Neural crest cell (in vitro differentiated cells): ENCODE measurements at regions not wholly inside any gene's neighbourhood (a gene's known extent, or its start where the extent isn't known, plus 50 kb on each side); places are given as distances from the start of the nearest gene placed in this dataset.
"Not testable (repeated sequence)": the region's sequence is repeated elsewhere in the genome, so short reads cannot be mapped to it uniquely, and the experiment has no call there.

Experiments
- DNase-seq: peaks from one replicate; pipeline ENCODE4 v3.0.0; 2021; ENCODE audit warnings: low read depth, mixed read lengths, low spot score
- H3K27ac Mint-ChIP-seq: one replicate; pipeline ENCODE4 v1.8.0; 2021; ENCODE audit warnings: mild to moderate bottlenecking, mixed read lengths; ENCODE audit not compliant: unreplicated experiment
- H3K27me3 Mint-ChIP-seq: 2 replicates; pipeline ENCODE4 v1.8.0; 2021; ENCODE audit warnings: low read depth, mild to moderate bottlenecking, mixed read lengths
- H3K36me3 Mint-ChIP-seq: 2 replicates; pipeline ENCODE4 v1.8.0; 2021; ENCODE audit warnings: low read depth, mild to moderate bottlenecking, mixed read lengths
- H3K4me1 Mint-ChIP-seq: 2 replicates; pipeline ENCODE4 v1.8.0; 2021; ENCODE audit warnings: mixed read lengths
- H3K4me3 Mint-ChIP-seq: one replicate; pipeline ENCODE4 v1.8.0; 2021; ENCODE audit warnings: mild to moderate bottlenecking, mixed read lengths
- H3K9me3 Mint-ChIP-seq: 2 replicates; pipeline ENCODE4 v1.8.0; 2021; ENCODE audit warnings: mixed read lengths
- TF ChIP-seq, protein P1 (sequence below): fragments of 200-600 bp; sonication (generic); conservative IDR thresholded peaks from 2 replicates; pipeline ENCODE4 v1.5.0; 2021; ENCODE audit warnings: antibody characterized with exemption, mild to moderate bottlenecking

DNA sequence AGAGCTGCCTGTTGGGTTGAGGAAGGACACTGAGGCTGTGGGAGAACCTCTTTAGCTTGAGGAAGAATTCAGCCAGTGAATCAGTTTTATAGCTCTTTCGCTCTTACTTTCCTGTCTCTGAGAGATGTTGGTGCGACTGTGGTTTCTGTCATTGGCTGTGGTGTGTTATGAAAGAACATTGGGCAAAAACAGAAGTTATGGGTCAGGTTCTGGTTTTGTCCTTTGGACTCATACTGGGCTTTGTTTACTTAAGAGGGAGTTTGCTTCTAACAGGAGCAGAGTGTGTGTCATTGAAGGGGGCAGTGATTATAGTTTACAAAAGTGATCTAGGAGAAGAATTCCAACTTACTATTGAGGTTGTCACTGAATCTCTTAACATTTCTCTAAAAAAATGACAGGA, 97.0 kb downstream of the TLR5 start:
- TF ChIP-seq, protein P1, sequence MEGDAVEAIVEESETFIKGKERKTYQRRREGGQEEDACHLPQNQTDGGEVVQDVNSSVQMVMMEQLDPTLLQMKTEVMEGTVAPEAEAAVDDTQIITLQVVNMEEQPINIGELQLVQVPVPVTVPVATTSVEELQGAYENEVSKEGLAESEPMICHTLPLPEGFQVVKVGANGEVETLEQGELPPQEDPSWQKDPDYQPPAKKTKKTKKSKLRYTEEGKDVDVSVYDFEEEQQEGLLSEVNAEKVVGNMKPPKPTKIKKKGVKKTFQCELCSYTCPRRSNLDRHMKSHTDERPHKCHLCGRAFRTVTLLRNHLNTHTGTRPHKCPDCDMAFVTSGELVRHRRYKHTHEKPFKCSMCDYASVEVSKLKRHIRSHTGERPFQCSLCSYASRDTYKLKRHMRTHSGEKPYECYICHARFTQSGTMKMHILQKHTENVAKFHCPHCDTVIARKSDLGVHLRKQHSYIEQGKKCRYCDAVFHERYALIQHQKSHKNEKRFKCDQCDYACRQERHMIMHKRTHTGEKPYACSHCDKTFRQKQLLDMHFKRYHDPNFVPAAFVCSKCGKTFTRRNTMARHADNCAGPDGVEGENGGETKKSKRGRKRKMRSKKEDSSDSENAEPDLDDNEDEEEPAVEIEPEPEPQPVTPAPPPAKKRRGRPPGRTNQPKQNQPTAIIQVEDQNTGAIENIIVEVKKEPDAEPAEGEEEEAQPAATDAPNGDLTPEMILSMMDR = no peak
- Mint-ChIP-seq H3K36me3 (peaks cover 2% of the 10 kb centered on the region), H3K9me3 (peaks cover 2% of the 10 kb centered on the region), H3K27ac (no peak overlapping the region), H3K27me3 (no peaks in the 10 kb centered on the region), H3K4me1 (no peaks in the 10 kb centered on the region), H3K4me3 (no peak overlapping the region)
- DNase-seq = no peak

DNA sequence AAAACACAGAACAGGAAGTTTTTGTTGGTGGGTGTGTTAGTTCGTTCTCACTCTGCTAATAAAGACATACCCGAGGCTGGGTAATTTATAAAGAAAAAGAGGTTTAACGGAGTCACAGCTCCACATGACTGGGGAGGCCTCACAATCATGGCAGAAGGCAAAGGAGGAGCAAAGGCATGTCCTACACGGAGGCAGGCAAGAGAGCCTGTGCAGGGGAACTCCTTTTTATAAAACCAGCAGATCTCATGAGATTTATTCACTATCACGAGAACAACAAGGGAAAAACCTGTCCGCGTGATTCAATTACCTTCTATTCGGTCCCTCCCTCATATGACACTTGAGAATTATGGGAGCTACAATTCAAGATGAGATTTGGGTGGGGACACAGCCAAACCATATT, 96.6 kb downstream of the TLR5 start:
- H3K27me3 Mint-ChIP-seq, H3K4me3 Mint-ChIP-seq, DNase-seq, H3K36me3 Mint-ChIP-seq, H3K27ac Mint-ChIP-seq, H3K9me3 Mint-ChIP-seq, H3K4me1 Mint-ChIP-seq: not testable (repeated sequence)

DNA sequence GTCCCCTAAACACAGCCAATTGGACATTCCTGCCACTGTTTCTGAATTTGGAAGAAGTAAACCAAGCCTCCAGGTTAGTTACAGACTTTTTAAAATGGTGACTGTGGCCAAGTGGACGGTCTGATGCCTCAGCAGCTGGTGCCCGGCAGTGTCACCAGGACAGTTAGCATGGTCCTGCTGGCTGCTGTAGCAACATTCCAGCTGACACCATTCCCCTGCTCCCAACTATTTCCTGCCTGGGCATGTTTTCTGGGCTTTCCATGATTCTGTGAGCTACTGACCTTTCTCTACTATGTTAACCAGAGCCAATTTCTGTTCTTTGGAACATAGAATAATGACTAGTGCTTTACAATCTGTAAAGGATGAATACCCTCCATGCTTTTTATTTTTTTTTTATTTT, 95.0 kb downstream of the TLR5 start:
- no peak for DNase-seq
- Mint-ChIP-seq H3K36me3 (peaks cover 2% of the 10 kb centered on the region), H3K27me3 (no peaks in the 10 kb centered on the region), H3K9me3 (peaks cover 2% of the 10 kb centered on the region), H3K4me1 (no peaks in the 10 kb centered on the region), H3K4me3 (no peak overlapping the region), H3K27ac (no peak overlapping the region)
- TF ChIP-seq, protein P1 = no peak

DNA sequence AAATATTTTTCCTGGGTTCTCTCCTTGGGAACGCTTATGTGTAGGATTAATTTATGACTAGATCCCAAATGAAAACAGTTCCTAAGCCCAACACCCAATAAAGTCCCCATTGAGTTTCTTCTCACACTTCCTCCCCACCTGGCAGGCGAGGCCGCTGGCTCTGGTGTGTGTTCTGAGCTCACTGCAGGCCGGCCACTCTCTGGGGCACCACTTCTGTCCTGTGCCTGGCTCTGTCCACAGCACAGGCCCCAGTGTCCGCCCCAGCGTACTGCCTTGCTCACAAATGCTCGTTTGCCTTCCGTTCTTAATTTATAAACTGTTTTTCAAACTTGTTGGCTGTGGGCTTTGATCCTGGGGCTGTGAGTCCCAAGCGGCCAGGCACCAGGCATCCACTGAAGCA, 90.6 kb downstream of the TLR5 start:
- Mint-ChIP-seq H3K27me3 (no peaks in the 10 kb centered on the region), H3K4me3 (no peak overlapping the region), H3K36me3 (no peaks in the 10 kb centered on the region), H3K27ac (no peak overlapping the region), H3K4me1 (no peaks in the 10 kb centered on the region), H3K9me3 (no peaks in the 10 kb centered on the region)
- TF ChIP-seq, protein P1 = no peak
- DNase-seq = no peak

DNA sequence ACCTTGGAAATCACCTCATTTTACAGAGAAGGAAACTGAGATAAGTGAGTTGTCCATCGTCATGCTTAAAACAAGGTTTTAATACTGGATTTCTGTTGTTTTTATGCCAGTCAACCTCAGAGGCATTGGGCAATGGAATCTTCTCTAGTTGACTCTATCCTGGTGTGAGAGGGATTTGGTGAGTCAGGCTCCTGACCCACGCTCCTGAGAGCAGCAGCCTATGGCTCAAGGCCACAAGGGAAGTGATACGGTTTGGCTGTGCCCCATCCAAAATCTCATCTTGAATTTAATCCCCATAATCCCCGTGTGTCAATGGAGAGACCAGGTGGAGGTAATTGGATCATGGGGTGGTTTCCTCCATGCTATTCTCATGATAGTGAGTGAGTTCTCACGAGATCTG, 90.1 kb downstream of the TLR5 start:
- Mint-ChIP-seq H3K4me1 (no peaks in the 10 kb centered on the region), H3K27ac (no peak overlapping the region), H3K36me3 (no peaks in the 10 kb centered on the region), H3K9me3 (no peaks in the 10 kb centered on the region), H3K4me3 (no peak overlapping the region), H3K27me3 (no peaks in the 10 kb centered on the region)
- TF ChIP-seq, protein P1 = no peak
- DNase-seq = no peak

DNA sequence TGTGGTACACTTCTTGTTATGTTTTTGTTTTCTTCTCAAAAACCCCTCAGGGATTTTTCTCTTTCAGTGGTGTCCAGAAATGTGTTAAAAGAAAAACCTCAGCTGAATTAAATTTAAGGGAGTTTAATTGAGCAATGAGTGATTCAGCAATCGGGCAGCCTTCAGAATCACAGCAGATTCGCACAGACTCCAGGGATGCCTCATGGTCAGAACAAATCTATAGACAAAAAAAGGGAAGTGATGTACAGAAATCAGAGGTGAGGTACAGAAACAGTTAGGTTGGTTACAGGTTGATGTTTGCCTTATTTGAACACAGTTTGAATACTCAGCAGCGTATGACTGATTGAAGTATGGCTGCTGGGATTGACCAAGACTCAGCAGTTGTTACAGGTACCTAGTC, 86.2 kb downstream of the TLR5 start:
- no peaks in the 10 kb centered on the region for H3K4me1 Mint-ChIP-seq
- no peaks in the 10 kb centered on the region for H3K36me3 Mint-ChIP-seq
- no peak for DNase-seq
- H3K4me3 Mint-ChIP-seq = no peak overlapping the region
- H3K27me3 Mint-ChIP-seq = no peaks in the 10 kb centered on the region
- no peaks in the 10 kb centered on the region for H3K9me3 Mint-ChIP-seq
- no peak overlapping the region for H3K27ac Mint-ChIP-seq
- TF ChIP-seq, protein P1 = no peak
